ENCODE measurements at regions not wholly inside any gene's neighbourhood (a gene's known extent, or its start where the extent isn't known, plus 50 kb on each side); places are given as distances from the start of the nearest gene placed in this dataset.

DNA sequence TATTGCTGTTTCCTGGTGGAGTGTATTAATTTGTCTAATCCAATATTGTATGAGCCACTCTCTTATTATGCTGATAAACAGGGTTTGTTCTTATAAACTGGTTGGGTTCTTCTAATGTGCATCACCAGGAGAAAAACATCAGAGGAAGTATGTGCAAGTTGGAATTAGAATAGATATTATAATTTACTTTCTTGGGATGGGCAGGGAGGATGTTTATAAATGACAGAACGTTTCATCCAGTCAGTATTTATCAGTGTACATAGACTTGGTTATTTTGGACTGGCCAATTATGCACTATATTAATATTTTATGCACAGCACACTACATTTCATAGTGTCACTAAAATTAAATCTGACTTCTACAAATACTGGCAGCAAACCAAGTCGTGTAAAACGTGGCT is 495.8 kb downstream of the PSAT1 start:
- DNase-seq (ENCODE audit: low read depth): no peak

DNA sequence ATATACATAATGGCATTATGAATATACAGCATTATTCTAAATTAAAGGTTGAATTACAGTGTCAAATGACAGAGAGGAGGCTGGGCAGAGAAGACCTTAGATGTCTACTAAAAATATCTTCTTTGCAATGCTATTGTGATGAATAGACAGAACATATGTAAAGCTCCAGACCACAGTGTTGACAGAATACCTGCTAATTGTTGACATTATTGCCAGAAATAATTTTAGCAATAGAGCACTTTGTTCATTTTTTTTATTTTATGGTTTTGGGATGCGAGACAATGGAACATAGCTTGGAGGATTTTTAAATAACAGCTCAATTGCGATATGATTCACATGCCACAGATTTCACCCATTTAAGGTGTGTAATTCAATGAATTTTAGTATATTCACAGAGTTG is 508.8 kb downstream of the PSAT1 start:
- no peak for DNase-seq (ENCODE audit: low read depth)

DNA sequence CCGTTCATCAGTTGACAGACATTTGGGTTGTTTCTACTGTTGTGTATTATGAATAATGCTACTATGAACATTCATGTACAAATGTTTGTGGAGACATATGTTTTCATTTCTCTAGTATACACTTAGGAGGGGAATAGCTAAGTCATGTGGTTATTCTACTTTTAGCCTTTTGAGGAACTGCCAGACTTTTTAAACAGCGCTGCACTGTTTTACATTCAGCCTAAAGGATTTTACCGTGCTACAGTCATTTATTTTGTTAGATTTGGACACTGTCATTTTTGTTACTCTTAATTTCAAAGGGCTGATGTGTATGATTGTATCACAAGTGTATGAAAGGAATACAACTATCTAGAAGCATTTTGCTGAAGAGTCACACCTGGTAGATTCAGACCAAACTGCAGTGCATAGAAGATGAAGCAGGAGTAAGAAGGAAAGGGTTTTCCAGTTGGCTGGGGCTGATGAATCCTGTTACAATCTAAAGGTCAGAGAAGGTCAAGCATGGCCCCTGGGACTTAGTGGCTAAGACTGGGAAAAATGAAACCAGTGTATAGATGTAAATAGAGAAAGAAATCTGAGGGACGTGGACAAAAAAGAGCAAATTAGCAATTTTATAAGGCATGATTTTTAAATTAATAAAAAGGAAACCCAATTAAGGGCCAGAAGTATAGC is 509.7 kb downstream of the PSAT1 start:
- DNase-seq (ENCODE audit: low read depth): no peak

DNA sequence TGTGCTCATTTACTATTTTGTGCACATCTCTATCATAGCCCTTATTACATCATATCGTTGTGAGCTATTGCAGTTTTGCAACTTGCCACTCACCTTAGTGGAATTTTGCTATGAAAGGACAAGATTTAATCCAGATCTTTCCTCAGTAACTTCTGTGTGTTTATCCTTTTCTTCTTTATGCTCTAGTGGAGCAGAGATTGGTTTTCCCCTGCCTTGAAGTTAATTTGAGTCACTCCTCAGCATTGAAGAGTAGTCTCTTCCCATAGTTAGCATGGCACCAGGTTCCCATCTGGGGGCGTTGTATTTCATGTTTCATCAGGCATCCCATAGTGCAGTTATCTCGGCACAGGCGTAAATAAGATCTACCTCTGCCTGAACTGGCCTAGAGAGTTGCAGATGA is 510.4 kb downstream of the PSAT1 start:
- no peak for DNase-seq (ENCODE audit: low read depth)

DNA sequence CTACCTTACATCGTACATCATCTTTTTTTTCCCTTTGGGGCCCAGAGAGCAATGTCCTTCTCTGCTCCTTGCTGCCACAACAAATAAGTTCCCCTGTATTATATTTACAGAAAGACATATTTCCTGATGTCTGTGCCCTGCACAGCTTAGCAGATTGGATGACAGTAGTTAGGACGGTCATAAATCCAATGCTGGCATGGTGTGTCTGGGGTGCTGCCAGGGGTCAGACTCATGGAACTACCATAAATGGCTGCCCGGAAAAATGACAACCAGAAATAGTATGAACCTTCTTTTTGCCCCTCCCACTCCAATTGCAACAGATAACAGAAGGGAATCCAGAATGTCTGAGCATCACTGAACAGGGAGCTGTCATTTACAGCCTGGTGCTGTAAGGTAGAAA is 511.1 kb downstream of the PSAT1 start:
- no peak for DNase-seq (ENCODE audit: low read depth)

DNA sequence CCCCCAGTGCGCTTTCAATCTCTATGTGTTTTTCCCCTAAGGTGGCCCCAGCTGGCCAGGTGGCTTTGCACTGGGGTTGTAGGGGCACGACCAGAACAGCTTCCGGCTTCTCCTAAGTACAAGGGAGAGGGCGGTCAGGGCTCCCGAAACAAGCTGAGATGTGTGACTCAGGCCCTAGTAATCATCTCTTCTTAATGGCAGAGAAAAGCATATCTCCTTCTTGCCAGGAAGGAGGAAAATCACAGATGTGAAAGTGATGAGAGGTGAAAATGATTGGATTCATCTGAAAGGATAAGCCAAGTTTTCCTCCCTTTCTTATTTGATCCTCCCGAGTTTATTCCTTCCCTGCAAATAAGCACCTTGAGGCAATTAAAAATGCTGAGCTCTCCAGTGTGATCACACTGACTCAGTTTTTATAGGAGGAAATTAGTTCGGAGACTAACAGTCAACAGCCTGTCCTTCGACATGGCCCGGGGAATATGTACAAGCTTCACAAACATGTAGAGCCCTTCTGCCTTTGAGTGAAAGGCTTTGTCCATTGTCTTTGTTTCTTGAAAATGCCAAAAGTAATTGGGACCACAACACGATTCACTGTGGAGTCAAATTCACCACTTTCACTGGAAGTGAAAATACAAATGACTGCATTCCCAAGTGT is 514.8 kb downstream of the PSAT1 start:
- no peak for DNase-seq (ENCODE audit: low read depth)

DNA sequence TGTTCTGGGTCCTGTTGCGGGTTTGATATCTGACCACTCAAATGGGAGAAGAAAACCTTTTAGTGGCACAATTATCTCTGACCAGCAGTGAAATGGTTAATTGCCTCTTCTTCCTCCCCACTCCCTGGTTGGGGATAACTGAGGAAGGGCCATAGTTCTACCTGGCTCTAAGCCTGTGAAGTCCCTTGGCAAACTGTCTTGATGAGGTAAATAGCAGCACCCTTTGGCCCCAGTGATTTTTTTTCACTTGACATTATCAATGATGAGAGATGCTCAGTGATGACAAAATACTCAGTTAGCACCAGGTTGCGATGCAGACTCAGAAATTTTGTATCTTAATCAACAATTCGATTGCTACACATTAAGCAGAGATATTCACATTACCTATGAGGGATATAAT is 515.7 kb downstream of the PSAT1 start:
- DNase-seq (ENCODE audit: low read depth): no peak

DNA sequence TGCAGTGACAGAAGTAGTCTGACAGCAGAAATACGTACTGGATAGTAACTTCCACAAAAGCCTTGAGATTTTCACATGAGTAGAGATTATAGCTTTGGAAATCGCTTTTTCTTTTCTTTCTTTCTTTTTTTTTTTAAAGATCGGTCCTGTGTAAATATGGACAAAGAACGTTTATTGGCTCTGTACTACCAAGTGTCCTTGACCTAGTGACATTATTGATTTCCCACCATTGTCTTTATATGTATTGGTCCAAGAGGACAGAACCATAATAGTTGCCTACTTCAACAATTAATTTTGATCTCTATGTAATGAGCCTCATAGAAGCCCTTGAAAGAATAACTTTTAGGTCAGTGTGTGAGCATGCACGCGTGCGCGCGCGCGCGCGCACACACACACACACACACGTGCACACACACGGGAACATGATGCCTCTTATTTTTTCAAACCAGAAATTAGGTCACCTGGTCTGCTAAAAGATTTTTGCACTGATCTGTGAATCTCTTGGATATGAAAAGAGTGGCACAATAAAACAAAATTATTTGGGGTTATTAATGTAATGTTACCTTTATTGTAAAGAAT is 516.8 kb downstream of the PSAT1 start:
- DNase-seq (ENCODE audit: low read depth): no peak

DNA sequence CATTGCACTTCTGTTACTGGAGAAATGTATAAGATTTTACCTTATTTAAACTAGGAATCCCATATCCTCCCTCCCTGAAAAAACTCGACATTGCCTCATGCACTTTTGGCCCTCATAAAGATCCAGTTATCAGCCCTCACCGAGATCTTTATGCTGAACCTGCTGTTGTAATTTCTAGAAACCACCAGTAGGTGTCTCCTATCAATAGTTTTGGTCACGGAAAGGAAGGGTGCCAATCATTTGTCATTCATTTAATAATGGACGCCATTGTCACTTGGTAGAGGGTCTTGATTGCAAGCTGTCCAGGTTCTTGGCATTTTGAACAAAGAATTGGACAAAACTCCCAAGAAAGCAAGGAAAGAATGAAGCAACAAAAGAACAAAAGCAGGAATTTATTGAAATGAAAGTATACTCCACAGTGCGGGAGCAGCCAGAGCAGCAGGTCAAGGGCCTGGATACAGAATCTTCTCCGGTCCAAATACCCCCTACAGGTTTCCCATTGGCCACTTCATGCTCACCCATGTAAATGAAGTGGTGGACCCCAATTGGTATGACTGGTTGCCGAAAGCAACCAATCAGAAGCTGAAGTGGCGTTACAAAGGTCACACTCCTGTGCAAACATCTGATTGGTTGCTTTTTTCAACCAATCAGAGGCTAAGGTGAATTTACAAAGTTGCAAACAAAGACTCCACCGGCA is 524.3 kb downstream of the PSAT1 start:
- DNase-seq (ENCODE audit: low read depth): no peak

DNA sequence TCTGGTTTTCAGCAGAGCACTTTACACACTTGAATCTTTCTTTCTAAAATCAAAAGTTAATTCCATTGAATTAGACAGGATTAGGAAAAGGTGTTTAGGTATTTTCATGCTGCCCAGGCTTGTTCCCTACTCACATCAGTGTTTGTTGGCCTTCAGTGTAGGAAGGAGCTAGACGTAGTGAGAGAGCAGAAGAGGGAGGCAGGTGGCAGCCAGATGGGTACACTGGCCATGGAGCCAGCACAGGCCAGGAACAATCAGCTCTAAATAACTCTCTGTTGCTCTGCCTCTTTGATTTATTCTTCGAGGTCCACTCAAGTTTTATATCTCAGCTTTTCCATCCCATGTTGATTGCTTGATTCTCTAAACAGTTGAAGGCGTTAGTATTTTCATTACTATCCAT is 529.6 kb downstream of the PSAT1 start:
- no peak for DNase-seq (ENCODE audit: low read depth)

DNA sequence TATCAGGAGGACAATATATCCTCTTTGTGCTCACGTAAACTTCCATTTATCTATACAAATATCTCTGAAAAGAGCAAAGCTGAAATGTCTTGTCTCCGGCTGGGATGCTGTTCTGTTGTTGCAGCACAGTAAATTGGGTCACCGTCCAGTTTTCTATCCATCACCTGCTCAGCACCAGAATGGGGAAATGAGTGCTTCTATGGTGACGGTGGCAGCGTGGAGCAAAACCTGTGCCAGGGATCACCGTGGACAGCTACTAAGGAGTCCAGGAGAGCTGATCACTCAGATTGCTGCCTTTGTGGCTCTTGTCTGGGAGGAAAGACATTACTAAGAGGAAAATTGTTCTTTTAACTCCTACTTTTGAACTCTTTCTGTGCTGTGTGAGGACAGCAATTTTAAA is 531.6 kb downstream of the PSAT1 start:
- DNase-seq (ENCODE audit: low read depth): no peak

DNA sequence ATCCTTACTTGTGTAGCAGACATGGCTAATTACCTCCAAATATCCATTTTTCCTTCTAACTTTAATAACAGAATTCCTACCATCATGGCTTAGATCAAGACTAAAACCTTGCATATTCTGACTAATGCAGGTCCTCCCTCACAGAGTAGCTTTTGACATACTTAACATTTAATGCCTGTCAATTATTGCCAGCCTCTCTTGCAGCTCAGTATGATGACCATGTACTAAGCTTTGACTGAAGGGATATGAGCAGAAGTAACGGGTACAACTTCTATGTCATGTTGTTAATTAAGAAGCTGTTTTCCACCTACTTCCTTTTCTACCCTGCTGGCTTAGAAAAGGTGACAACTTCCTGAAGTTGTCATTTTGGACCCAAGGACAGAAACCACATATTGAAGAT is 533.4 kb downstream of the PSAT1 start:
- no peak for DNase-seq (ENCODE audit: low read depth)

DNA sequence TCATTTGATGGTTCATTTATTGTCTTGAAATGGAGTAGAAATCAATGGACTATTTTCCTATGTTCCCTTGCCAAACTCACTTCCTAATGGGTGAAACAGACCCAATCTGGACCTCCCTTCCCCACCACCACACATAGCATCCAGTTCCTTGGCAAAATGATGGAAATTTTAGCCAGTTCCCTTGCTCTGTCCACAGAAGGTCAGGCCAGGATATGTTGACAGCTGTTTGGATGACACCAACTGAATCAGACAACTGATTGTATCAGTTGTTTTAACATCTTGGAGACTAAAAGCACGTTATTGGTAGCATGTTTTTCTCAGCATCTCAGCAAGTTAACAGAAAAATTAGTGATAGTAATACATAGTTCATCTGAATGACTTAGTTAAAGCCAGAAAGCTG is 534.8 kb downstream of the PSAT1 start:
- no peak for DNase-seq (ENCODE audit: low read depth)

DNA sequence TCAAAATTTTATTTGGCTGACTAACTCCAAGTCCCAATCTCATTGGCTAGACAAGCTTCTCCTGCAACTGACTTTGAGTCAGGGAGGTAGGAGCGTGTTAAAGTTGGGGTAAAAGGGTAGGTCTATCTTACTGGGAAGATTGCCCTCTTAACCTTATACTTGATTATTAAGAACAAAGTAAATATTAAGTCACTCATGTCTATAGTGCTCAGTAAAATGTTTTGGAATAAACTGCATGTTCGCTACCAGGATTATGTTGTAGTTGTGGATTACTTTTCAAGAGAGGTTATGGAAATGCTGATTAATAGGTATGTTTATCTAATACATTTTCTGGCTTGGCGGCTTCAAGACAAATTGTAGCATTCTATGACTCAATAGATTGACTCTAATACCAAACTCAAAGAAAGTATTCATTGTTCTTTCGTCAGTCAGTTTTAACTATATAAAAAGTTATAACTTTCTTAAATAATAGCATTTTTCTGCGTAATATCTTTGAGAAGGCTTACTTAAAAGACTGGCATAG is 539.1 kb downstream of the PSAT1 start:
- no peak for DNase-seq (ENCODE audit: low read depth)

DNA sequence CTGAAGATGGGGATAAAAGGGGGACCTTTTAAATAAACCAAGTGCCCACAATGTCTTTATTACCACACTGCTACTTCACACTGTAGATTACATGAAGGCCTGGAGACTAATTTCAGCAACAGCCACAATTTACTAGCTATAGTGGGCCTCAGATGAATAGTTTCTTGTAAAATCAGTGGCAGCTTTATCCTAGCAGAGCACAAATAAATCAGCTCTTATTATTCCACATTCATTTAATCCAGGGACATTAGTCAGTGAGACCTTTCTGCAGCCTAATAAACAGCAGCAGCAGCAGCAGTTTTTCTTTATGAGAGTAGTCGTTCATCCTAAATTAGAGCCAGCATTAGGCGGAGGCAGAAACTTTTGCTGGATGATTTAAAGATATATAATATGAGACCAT is 542.3 kb downstream of the PSAT1 start:
- no peak for DNase-seq (ENCODE audit: low read depth)

DNA sequence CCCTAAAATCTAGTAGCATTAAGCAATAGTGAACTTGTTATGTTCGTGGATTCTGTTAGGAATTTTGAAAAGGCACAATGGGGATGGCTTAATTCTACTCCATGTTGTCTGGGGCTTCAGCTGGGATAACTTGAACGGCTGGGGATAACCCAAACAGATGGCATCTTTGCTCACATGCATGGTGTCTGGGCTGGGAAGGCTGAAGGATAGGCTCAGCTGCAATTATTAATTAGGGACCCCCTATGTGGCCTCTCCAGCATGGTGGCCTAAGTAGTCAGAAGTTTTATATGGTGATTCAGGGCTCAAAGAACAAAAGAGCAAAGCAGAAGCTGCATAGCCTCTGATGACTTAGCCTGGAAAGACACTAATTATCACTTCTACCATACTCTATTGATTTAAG is 551.1 kb downstream of the PSAT1 start:
- DNase-seq (ENCODE audit: low read depth): no peak

DNA sequence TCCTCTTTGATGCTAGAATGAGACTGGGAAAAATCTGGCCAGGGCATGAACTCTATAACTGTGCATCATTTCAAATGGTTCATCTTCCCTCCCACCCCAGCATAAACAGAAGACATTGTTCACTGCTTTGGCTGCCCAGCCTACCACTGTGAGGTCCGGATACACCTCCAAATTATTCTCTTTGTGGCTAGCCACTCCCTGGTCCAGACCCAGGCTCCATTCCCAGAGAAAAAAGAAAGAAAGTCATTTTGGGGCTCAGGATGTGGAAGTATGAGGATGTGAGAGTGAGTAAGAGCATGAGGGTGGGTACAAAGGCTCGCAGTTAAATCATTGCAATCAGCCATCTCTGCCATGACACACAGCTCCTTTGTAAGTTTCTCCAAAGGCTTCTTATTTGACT is 559.2 kb downstream of the PSAT1 start:
- DNase-seq (ENCODE audit: low read depth): no peak

DNA sequence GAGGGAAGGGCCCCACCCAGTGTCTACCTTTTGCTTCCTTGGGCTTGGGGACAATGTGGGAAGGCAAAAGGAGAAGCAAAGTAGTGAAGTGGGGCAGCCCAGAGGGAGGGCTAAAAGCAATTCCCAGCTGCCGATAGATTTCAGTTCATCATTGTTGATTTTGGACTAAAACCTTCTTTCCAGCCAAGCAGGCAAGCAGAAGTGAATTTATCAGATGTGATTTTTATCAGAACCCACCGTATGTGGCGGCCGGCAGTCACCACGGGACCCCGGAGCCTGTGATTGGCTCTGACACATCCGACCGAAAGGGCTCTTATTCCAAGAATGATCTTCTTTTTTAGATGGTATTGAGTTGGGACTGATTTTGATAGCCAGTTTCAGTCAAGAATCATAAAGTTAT is 559.9 kb downstream of the PSAT1 start:
- DNase-seq (ENCODE audit: low read depth): no peak

DNA sequence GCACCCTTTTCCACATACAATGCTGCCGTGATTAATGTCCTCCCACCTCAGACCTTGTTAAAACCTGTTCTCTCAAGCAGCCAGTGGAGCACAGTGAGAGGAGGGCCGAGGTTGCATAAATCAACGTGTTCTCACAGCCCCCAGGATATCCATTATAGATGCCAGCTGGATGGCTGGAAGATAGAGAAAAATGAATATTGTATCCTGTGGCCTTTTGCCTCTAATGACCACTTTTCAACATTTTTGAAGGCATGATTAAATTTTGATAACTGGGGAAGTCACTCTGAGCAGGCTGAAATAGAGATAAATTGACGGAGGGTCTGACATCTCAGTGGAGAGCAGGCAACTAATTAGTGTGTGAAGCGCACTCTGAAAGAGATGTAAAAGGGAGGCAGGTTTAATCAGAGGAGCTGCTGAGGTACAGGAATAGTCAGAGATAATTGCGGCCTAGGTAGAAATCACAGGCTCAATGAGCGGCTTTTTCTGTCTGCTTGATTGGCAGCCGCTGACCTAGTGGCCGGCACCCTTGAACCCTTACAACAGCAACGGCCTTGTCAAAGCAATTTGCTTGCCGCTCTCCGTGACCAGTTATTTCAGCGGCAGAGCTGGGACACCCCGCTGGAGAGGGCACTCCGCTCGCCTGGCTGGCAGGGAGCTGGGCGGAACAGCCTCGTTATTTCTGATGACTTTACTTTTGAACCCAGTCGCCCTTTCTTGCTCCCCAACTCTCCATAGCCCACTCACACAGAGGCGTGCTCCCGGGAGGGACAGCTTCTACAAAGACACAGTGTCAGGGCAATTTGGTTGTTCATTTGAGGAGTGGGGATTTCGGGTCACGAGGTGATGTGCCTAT is 560.7 kb downstream of the PSAT1 start:
- no peak for DNase-seq (ENCODE audit: low read depth)

DNA sequence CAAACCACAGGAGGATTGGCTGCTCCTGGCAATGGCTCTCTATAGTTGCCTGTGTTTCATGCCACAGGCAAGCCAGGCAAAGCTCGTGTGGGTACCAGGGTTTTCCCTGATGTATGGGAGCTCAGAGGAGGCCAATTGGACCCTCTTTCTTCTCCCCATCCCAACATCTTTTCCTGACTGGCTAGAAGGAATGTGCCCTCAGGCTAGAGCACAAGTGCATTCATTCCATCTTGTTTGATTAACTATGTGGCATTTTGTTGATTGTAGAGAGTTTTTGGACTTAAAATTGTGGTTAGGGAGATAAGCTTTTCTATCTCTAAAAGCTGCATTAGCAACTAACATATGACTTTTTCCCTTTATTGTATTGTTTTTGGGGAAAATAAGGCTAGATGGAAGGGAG is 561.3 kb downstream of the PSAT1 start:
- DNase-seq (ENCODE audit: low read depth): no peak

DNA sequence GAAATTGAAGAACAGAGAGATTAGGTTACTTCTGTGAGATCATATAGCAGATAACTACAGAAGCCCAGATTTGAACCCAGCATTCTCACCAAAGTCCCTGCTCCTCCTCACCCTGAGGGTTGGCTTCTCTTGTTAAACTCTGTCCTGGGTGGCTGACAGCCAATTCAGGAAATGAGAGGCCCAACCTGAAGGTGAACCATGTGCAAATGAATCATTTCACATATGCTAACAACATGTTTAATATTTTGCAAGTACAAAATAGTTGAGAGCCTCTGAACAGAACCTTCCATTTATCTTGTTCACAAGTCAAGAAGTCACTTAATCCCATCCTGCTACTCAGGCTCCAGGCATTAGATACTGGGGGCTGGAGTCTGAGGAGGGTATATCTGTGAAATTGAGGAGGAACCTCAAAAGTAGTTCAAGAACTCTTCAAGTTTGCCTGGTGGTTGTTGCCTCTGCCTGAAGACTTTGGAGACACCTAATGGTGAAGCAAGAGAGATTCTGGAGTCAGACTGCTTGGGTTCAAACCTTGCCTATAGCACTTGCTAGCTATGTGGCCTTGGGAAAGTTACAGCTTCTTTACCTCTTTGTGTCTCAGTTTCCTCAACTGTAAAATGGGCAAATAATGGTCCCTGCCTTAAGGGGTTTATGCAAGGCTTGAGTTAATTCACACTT is 564.0 kb downstream of the PSAT1 start:
- no peak for DNase-seq (ENCODE audit: low read depth)
